ENCODE measurements at regions not wholly inside any gene's neighbourhood (a gene's known extent, or its start where the extent isn't known, plus 50 kb on each side); places are given as distances from the start of the nearest gene placed in this dataset.

- ATAC-seq: no peak
- Histone ChIP-seq H3K4me1 (no peaks in the 10 kb centered on the region), H3K36me3 (replicated peaks in 1 of 2; ENCODE audit: insufficient read depth in 1 of 2, low read depth in 2 of 2) (no peaks in the 10 kb centered on the region), H3K27ac (no peak overlapping the region), H3K27me3 (no peaks in the 10 kb centered on the region), H3K9me3 (no peaks in the 10 kb centered on the region), H3K4me3 (no peak overlapping the region)
- WGBS, 2 donors: 94% methylated on average over 3 of the region's 3 CpGs
- TF ChIP-seq POLR2A (IDR thresholded peaks at IDR 0.05) (no peak), CTCF (IDR thresholded peaks at IDR 0.05) (no peak)
- DNase-seq: no peak
- intact Hi-C loops (cut with DNase I): no loop called here
Measured at GRCh38 chr4:85058551-85058950, 92.1 kb upstream of the WDFY3 start.

- DNase-seq (no peak), ATAC-seq (no peak)
- WGBS, 2 donors: 72 to 89% methylated on average over 1 of the region's 1 CpG
- intact Hi-C loops (cut with DNase I): no loop called here
- Histone ChIP-seq H3K27me3 (peaks cover 0 to 4% of the 10 kb centered on the region in 2 donors), H3K36me3 (replicated peaks in 1 of 2; ENCODE audit: insufficient read depth in 1 of 2, low read depth in 2 of 2) (no peaks in the 10 kb centered on the region), H3K27ac (no peak overlapping the region), H3K4me3 (no peak overlapping the region), H3K4me1 (no peaks in the 10 kb centered on the region), H3K9me3 (no peaks in the 10 kb centered on the region)
- TF ChIP-seq CTCF (IDR thresholded peaks at IDR 0.05): no peak
- no peak for TF ChIP-seq POLR2A (IDR thresholded peaks at IDR 0.05)
Measured at GRCh38 chr4:85061974-85062373, 95.5 kb upstream of the WDFY3 start.

GRCh38 chr4:85062466-85062865, 96.0 kb upstream of the WDFY3 start:
- Histone ChIP-seq H3K36me3 (replicated peaks in 1 of 2; ENCODE audit: insufficient read depth in 1 of 2, low read depth in 2 of 2) (no peaks in the 10 kb centered on the region), H3K9me3 (no peaks in the 10 kb centered on the region), H3K4me1 (no peaks in the 10 kb centered on the region), H3K4me3 (no peak overlapping the region), H3K27ac (no peak overlapping the region), H3K27me3 (peaks cover 0 to 4% of the 10 kb centered on the region in 2 donors)
- DNase-seq (no peak), ATAC-seq (no peak)
- TF ChIP-seq POLR2A (IDR thresholded peaks at IDR 0.05) (no peak), CTCF (IDR thresholded peaks at IDR 0.05) (no peak)
- intact Hi-C loops (cut with DNase I): no loop called here

- H3K4me3 ChIP-seq: no peak overlapping the region
- H3K4me1 ChIP-seq: no peaks in the 10 kb centered on the region
- no peaks in the 10 kb centered on the region for H3K9me3 ChIP-seq
- H3K27me3 ChIP-seq: peaks cover 0 to 4% of the 10 kb centered on the region in 2 donors
- H3K27ac ChIP-seq: no peak overlapping the region
- DNase-seq (no peak), ATAC-seq (no peak)
- intact Hi-C loops (cut with DNase I): no loop called here
- TF ChIP-seq CTCF (IDR thresholded peaks at IDR 0.05): no peak
- no peak for TF ChIP-seq POLR2A (IDR thresholded peaks at IDR 0.05)
- H3K36me3 ChIP-seq (replicated peaks in 1 of 2; ENCODE audit: insufficient read depth in 1 of 2, low read depth in 2 of 2): no peaks in the 10 kb centered on the region
- WGBS, 2 donors: 72 to 76% methylated on average over 2 of the region's 2 CpGs
Measured at GRCh38 chr4:85067342-85067741, 100.9 kb upstream of the WDFY3 start.

GRCh38 chr4:85078016-85078415, 111.5 kb upstream of the WDFY3 start:
- TF ChIP-seq CTCF (IDR thresholded peaks at IDR 0.05) (no peak), POLR2A (IDR thresholded peaks at IDR 0.05) (no peak)
- no peak overlapping the region for H3K27ac ChIP-seq
- ATAC-seq: no peak
- H3K36me3 ChIP-seq (replicated peaks in 1 of 2; ENCODE audit: insufficient read depth in 1 of 2, low read depth in 2 of 2): no peaks in the 10 kb centered on the region
- DNase-seq: no peak
- WGBS, 2 donors: 76 to 81% methylated on average over 2 of the region's 2 CpGs
- no peaks in the 10 kb centered on the region for H3K4me1 ChIP-seq
- intact Hi-C loops (cut with DNase I): no loop called here
- H3K27me3 ChIP-seq: no peaks in the 10 kb centered on the region
- no peaks in the 10 kb centered on the region for H3K9me3 ChIP-seq
- no peak overlapping the region for H3K4me3 ChIP-seq
